K562 (cell line): ENCODE measurements at regions not wholly inside any gene's neighbourhood (a gene's known extent, or its start where the extent isn't known, plus 50 kb on each side); places are given as distances from the start of the nearest gene placed in this dataset.

Source experiments
- ATAC-seq: fragments of 200-7000 bp; cut with Tn5 transposase; 3 replicates; pipeline ENCODE4 v1.9.1; 2020; ENCODE audit warnings: moderate library complexity
- BruUV-seq: library from RNA; stranded (reverse); fragments of 400-500 nt; replicated peaks from 2 replicates; lab custom pipeline; 2021; lab: Mats Ljungman, UMichigan
- CTCF ChIA-PET: fragments of 300-600 bp; formaldehyde crosslinking; extraction: SDS; loops from one replicate; lab custom pipeline; 2021; ENCODE audit warnings: low intra/inter-chr PET ratio; lab: Yijun Ruan, JAX
- POLR2A ChIA-PET: fragments of 300-600, 350-650 bp; sonication (Branson Sonifier 250); formaldehyde crosslinking; extraction: SDS; loops from one replicate; lab custom pipeline; 2021; ENCODE audit warnings: antibody characterized with exemption, inconsistent platforms; lab: Yijun Ruan, JAX
- DNase-seq, 4 experiments: peaks; one replicate each; pipeline versions ENCODE4 v3.0.0 to v3.0.0-alpha.2; 2011 to 2018; ENCODE audit warnings: low spot score in 3 of 4, mixed read lengths in 3 of 4; ENCODE audit errors: extremely low read depth in 1 of 4
- FAIRE-seq: peaks from 2 replicates; lab custom pipeline; 2011; peaks lifted over from hg19 to GRCh38; lab: Jason Lieb, UNC
- H2AFZ ChIP-seq: 2 replicates; pipeline ENCODE4 v1.6.0; 2011; ENCODE audit warnings: low read depth, low read length, control low read depth, inconsistent platforms
- H3K27ac ChIP-seq: fragments of 200-600 bp; 3 replicates; pipeline ENCODE4 v1.8.0; 2011; ENCODE audit warnings: low read depth, mild to moderate bottlenecking, control low read depth, inconsistent platforms, low read length, moderate library complexity, mixed read lengths; ENCODE audit errors: extremely low read depth
- H3K27me3 ChIP-seq, 2 experiments: fragments of 300-600 bp in 1 of 2; 2 replicates in 1 of 2; 3 replicates in 1 of 2; pipeline versions ENCODE4 v1.6.0 to v1.8.0; 2011; ENCODE audit warnings: inconsistent platforms in 2 of 2, low read length in 2 of 2, mild to moderate bottlenecking in 1 of 2, mixed read lengths in 1 of 2, moderate library complexity in 1 of 2; ENCODE audit not compliant: control insufficient read depth in 2 of 2, insufficient read depth in 2 of 2
- H3K36me3 ChIP-seq: fragments of 300-600 bp; 3 replicates; pipeline ENCODE4 v1.8.0; 2011; ENCODE audit warnings: mild to moderate bottlenecking, low read length, inconsistent platforms; ENCODE audit not compliant: control insufficient read depth, insufficient read depth
- H3K4me1 ChIP-seq, 2 experiments: fragments of 200-600 bp in 1 of 2; replicated peaks in 1 of 2; 2 replicates in 1 of 2; 3 replicates in 1 of 2; pipeline versions ENCODE4 v1.5.1 to v1.8.0; 2011; ENCODE audit warnings: inconsistent platforms in 2 of 2, low read length in 2 of 2, mild to moderate bottlenecking in 1 of 2, mixed read lengths in 1 of 2, moderate library complexity in 1 of 2; ENCODE audit not compliant: control insufficient read depth in 2 of 2, insufficient read depth in 2 of 2
- H3K4me2 ChIP-seq: 2 replicates; pipeline ENCODE4 v1.6.1; 2011; ENCODE audit warnings: low read length, control low read depth, inconsistent platforms, mixed read lengths; ENCODE audit not compliant: insufficient read depth
- H3K4me3 ChIP-seq: fragments of 200-600 bp; sonication (generic), shearing (Covaris generic); 2 replicates; pipeline ENCODE4 v1.5.1; 2016; ENCODE audit warnings: control low read depth, inconsistent platforms
- H3K79me2 ChIP-seq: fragments of 200-600 bp; 3 replicates; pipeline ENCODE4 v1.8.0; 2011; ENCODE audit warnings: low read length, inconsistent platforms; ENCODE audit not compliant: control insufficient read depth, insufficient read depth
- H3K9ac ChIP-seq, 2 experiments: 2 replicates each; pipeline versions ENCODE4 v1.6.0 to v1.6.1; 2011; ENCODE audit warnings: low read depth in 2 of 2, low read length in 2 of 2, control low read depth in 1 of 2, inconsistent platforms in 1 of 2, mild to moderate bottlenecking in 1 of 2, mixed read lengths in 1 of 2; ENCODE audit not compliant: insufficient read depth in 1 of 2
- H3K9me1 ChIP-seq: one replicate; pipeline ENCODE4 v1.6.0; 2011; ENCODE audit warnings: inconsistent platforms, mild to moderate bottlenecking, low read length, moderate library complexity; ENCODE audit not compliant: control insufficient read depth, insufficient read depth
- H3K9me3 ChIP-seq: replicated peaks from 2 replicates; pipeline ENCODE4 v1.5.1; 2011; ENCODE audit warnings: low read depth, low read length, inconsistent platforms; ENCODE audit not compliant: control insufficient read depth, insufficient read depth
- H4K20me1 ChIP-seq: replicated peaks from 2 replicates; pipeline ENCODE4 v1.6.1; 2011; ENCODE audit warnings: low read length, inconsistent platforms, mixed read lengths; ENCODE audit not compliant: control insufficient read depth, insufficient read depth
- COPS2 ChIP-seq: fragments of 450-650 bp; conservative IDR thresholded peaks from 2 replicates; pipeline ENCODE4 v1.6.1; 2016; ENCODE audit warnings: mild to moderate bottlenecking, moderate library complexity
- HNRNPL ChIP-seq: fragments of 200-400 bp; formaldehyde crosslinking; IDR thresholded peaks from 2 replicates; pipeline ENCODE4 v1.6.1; 2017; ENCODE audit warnings: low read depth, mild to moderate bottlenecking, low read length
- LCOR ChIP-seq: sonication (generic); formaldehyde crosslinking; IDR thresholded peaks from 2 replicates; pipeline ENCODE4 v1.8.0; 2022; ENCODE audit warnings: mild to moderate bottlenecking, missing genetic modification reagents
- SMAD2 ChIP-seq: fragments of 150-350 bp; IDR thresholded peaks from 2 replicates; pipeline ENCODE4 v1.6.1; 2014; ENCODE audit warnings: low read depth, mild to moderate bottlenecking, low read length
- SUPT5H ChIP-seq: fragments of 450-650 bp; IDR thresholded peaks from 2 replicates; pipeline ENCODE4 v1.6.1; 2016
- ZBTB17 ChIP-seq: fragments of 450-650 bp; formaldehyde crosslinking; IDR thresholded peaks from 2 replicates; pipeline ENCODE4 v1.4.0; 2020; ENCODE audit warnings: mild to moderate bottlenecking
- ZFX ChIP-seq: sonication (generic); formaldehyde crosslinking; IDR thresholded peaks from 2 replicates; pipeline ENCODE4 v1.8.0; 2022; ENCODE audit warnings: mild to moderate bottlenecking, missing genetic modification reagents, moderate library complexity
- ZNF217 ChIP-seq: sonication (generic); formaldehyde crosslinking; IDR thresholded peaks from 2 replicates; pipeline ENCODE4 v1.8.0; 2022; ENCODE audit warnings: mild to moderate bottlenecking, missing genetic modification reagents
- ZNF232 ChIP-seq: sonication (generic); formaldehyde crosslinking; IDR thresholded peaks from 2 replicates; pipeline ENCODE4 v1.8.0; 2022; ENCODE audit warnings: mild to moderate bottlenecking, missing genetic modification reagents
- WGBS: fragments of 100-300 bp; shearing (Covaris generic); methylation state at CpG from one replicate; pipeline ENCODE4 v1.1.6; 2016; ENCODE audit warnings: low coverage, mixed read lengths; ENCODE audit not compliant: insufficient coverage; ENCODE audit errors: missing lambda C conversion rate; 5-methylcytosine and 5-hydroxymethylcytosine counted together
- in situ Hi-C: fragments of 300-500 bp; cut with MboI; formaldehyde crosslinking; loops from 4 replicates; pipeline ENCODE4 v1.15.0; 2018; ENCODE audit warnings: inconsistent platforms, mixed read lengths
- intact Hi-C: fragments of 100-400 bp; cut with micrococcal nuclease; formaldehyde crosslinking; loops from 2 replicates; pipeline ENCODE4 v1.14.2; 2022
- TF ChIP-seq, protein P1 (sequence below): fragments of 150-350 bp; conservative IDR thresholded peaks from 2 replicates; pipeline ENCODE4 v1.6.1; 2014; ENCODE audit warnings: low read length
- TF ChIP-seq, protein P2 (sequence below): fragments of 250-450 bp; sonication (Bioruptor Pico); IDR thresholded peaks from 2 replicates; pipeline ENCODE4 v1.4.0; 2020; ENCODE audit warnings: mild to moderate bottlenecking, moderate library complexity
- TF ChIP-seq, protein P3 (sequence below): fragments of 250-450 bp; sonication (Bioruptor Pico); IDR thresholded peaks from 2 replicates; pipeline ENCODE4 v1.5.0; 2021

DNA sequence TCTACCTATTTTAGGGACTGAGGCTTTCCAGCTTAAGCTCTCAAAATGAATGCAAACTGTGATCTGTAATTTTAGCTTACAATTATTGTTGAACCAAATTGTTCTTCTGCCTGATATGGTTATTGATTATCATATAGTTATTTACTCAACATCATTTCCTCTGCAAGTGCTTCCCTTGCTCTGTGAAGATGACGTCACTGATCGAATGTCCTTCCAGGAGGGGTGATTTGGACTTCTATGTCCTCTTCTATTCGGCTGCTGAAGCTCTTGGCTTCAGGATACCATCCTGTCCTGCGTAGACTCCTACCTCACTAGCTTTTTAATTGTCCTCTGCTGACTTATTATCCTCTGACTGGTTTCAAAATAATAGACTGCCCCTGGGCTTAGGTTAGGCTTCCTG lies 137.4 kb upstream of the LARGE1 start:
- no peaks in the 10 kb centered on the region for H3K9me1 ChIP-seq
- POLR2A ChIA-PET = interaction anchor here (0.6 kb wide), 1 partner anchor 214 kb away, joined by 3 read pairs; no protein-coding TSS in a partner anchor
- DNase-seq (no peak), ATAC-seq (no peak), FAIRE-seq (no peak)
- H3K79me2 ChIP-seq = no peaks in the 10 kb centered on the region
- no peak overlapping the region for H2AFZ ChIP-seq
- H3K9me3 ChIP-seq = no peaks in the 10 kb centered on the region
- no peak overlapping the region for H3K4me2 ChIP-seq
- CTCF ChIA-PET = no interaction called here
- 0% methylated on average over 2 of the region's 4 CpGs for WGBS
- no peak overlapping the region for H3K27ac ChIP-seq
- BruUV-seq = no TSS peak
- no peak overlapping the region for H3K9ac ChIP-seq
- H3K36me3 ChIP-seq = no peaks in the 10 kb centered on the region
- TF ChIP-seq, protein P1, sequence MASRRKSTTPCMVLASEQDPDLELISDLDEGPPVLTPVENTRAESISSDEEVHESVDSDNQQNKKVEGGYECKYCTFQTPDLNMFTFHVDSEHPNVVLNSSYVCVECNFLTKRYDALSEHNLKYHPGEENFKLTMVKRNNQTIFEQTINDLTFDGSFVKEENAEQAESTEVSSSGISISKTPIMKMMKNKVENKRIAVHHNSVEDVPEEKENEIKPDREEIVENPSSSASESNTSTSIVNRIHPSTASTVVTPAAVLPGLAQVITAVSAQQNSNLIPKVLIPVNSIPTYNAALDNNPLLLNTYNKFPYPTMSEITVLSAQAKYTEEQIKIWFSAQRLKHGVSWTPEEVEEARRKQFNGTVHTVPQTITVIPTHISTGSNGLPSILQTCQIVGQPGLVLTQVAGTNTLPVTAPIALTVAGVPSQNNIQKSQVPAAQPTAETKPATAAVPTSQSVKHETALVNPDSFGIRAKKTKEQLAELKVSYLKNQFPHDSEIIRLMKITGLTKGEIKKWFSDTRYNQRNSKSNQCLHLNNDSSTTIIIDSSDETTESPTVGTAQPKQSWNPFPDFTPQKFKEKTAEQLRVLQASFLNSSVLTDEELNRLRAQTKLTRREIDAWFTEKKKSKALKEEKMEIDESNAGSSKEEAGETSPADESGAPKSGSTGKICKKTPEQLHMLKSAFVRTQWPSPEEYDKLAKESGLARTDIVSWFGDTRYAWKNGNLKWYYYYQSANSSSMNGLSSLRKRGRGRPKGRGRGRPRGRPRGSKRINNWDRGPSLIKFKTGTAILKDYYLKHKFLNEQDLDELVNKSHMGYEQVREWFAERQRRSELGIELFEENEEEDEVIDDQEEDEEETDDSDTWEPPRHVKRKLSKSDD = no peak
- no peak for TF ChIP-seq ZBTB17
- TF ChIP-seq SUPT5H = no peak
- no peak for TF ChIP-seq COPS2
- TF ChIP-seq SMAD2 = no peak
- TF ChIP-seq, protein P2, sequence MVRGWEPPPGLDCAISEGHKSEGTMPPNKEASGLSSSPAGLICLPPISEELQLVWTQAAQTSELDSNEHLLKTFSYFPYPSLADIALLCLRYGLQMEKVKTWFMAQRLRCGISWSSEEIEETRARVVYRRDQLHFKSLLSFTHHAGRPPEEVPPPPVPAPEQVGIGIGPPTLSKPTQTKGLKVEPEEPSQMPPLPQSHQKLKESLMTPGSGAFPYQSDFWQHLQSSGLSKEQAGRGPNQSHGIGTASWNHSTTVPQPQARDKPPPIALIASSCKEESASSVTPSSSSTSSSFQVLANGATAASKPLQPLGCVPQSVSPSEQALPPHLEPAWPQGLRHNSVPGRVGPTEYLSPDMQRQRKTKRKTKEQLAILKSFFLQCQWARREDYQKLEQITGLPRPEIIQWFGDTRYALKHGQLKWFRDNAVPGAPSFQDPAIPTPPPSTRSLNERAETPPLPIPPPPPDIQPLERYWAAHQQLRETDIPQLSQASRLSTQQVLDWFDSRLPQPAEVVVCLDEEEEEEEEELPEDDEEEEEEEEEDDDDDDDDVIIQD (CRISPR knock-in tag) = no peak
- TF ChIP-seq HNRNPL = no peak
- no peak for TF ChIP-seq ZNF217 (CRISPR knock-in tag)
- TF ChIP-seq ZNF232 (CRISPR knock-in tag) = no peak
- TF ChIP-seq LCOR (CRISPR knock-in tag) = no peak
- TF ChIP-seq, protein P3, sequence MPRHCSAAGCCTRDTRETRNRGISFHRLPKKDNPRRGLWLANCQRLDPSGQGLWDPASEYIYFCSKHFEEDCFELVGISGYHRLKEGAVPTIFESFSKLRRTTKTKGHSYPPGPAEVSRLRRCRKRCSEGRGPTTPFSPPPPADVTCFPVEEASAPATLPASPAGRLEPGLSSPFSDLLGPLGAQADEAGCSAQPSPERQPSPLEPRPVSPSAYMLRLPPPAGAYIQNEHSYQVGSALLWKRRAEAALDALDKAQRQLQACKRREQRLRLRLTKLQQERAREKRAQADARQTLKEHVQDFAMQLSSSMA = no peak
- no peak for TF ChIP-seq ZFX (CRISPR knock-in tag)
- in situ Hi-C loops (no loop called here), intact Hi-C loops (no loop called here)
- H4K20me1 ChIP-seq = no peaks in the 10 kb centered on the region
- no peak overlapping the region for H3K4me3 ChIP-seq
- no peaks in the 10 kb centered on the region for H3K27me3 ChIP-seq
- no peaks in the 10 kb centered on the region for H3K4me1 ChIP-seq
